CD4-positive, alpha-beta T cell treated with Interleukin-15 for 4 hours (primary cell): ENCODE measurements at regions not wholly inside any gene's neighbourhood (a gene's known extent, or its start where the extent isn't known, plus 50 kb on each side); places are given as distances from the start of the nearest gene placed in this dataset.

Source experiments
- DNase-seq: peaks from one replicate; pipeline ENCODE4 v3.0.0-alpha.2; 2020; ENCODE audit warnings: low spot score

GRCh38 chr4:173839865-173840264 lies 309.8 kb upstream of the HAND2 start:
- no peak for DNase-seq

GRCh38 chr4:173837517-173837916 lies 307.5 kb upstream of the HAND2 start:
- no peak for DNase-seq

- DNase-seq, result no peak
Observed at GRCh38 chr4:173835903-173836302, 305.9 kb upstream of the HAND2 start.

GRCh38 chr4:173834151-173834550 lies 304.1 kb upstream of the HAND2 start:
- no peak for DNase-seq

- DNase-seq, result no peak
Observed at GRCh38 chr4:173829565-173829964, 299.5 kb upstream of the HAND2 start.

- DNase-seq, result no peak
Observed at GRCh38 chr4:173827707-173828106, 297.7 kb upstream of the HAND2 start.

GRCh38 chr4:173821876-173822275 lies 291.8 kb upstream of the HAND2 start:
- no peak for DNase-seq

- DNase-seq, result no peak
Observed at GRCh38 chr4:173821036-173821435, 291.0 kb upstream of the HAND2 start.

GRCh38 chr4:173807347-173807746 lies 277.3 kb upstream of the HAND2 start:
- no peak for DNase-seq

GRCh38 chr4:173805884-173806283 lies 275.9 kb upstream of the HAND2 start:
- DNase-seq, result no peak

- no peak for DNase-seq
Observed at GRCh38 chr4:173802662-173803022, 272.6 kb upstream of the HAND2 start.

GRCh38 chr4:173801876-173802661 lies 272.0 kb upstream of the HAND2 start:
- DNase-seq, result no peak

GRCh38 chr4:173801361-173801760 lies 271.3 kb upstream of the HAND2 start:
- DNase-seq, result no peak

- DNase-seq, result no peak
Observed at GRCh38 chr4:173797296-173797695, 267.3 kb upstream of the HAND2 start.

- DNase-seq, result no peak
Observed at GRCh38 chr4:173794662-173795061, 264.6 kb upstream of the HAND2 start.

- DNase-seq, result no peak
Observed at GRCh38 chr4:173793937-173794510, 264.0 kb upstream of the HAND2 start.

GRCh38 chr4:173782660-173783059 lies 252.6 kb upstream of the HAND2 start:
- no peak for DNase-seq

- DNase-seq, result no peak
Observed at GRCh38 chr4:173777921-173778320, 247.9 kb upstream of the HAND2 start.

- no peak for DNase-seq
Observed at GRCh38 chr4:173777421-173777820, 247.4 kb upstream of the HAND2 start.

- DNase-seq, result no peak
Observed at GRCh38 chr4:173769568-173769967, 239.5 kb upstream of the HAND2 start.

GRCh38 chr4:173767650-173768049 lies 237.6 kb upstream of the HAND2 start:
- DNase-seq, result no peak

- no peak for DNase-seq
Observed at GRCh38 chr4:173766171-173766600, 236.2 kb upstream of the HAND2 start.

GRCh38 chr4:173765751-173766150 lies 235.7 kb upstream of the HAND2 start:
- DNase-seq, result no peak

- no peak for DNase-seq
Observed at GRCh38 chr4:173763389-173763788, 233.4 kb upstream of the HAND2 start.
